Glutamatergic neuron (in vitro differentiated cells): ENCODE measurements at regions not wholly inside any gene's neighbourhood (a gene's known extent, or its start where the extent isn't known, plus 50 kb on each side); places are given as distances from the start of the nearest gene placed in this dataset.
A peak's percentile ranks its signal among the peaks of the same experiment; 100 is the strongest.

Experiments
- DNase-seq: peaks from one replicate; pipeline ENCODE4 v3.0.0; 2022
- H3K27ac Mint-ChIP-seq: one replicate; pipeline ENCODE4 v1.8.0; 2020; ENCODE audit warnings: mild to moderate bottlenecking, mixed read lengths, inconsistent platforms; ENCODE audit not compliant: unreplicated experiment
- H3K27me3 Mint-ChIP-seq: one replicate; pipeline ENCODE4 v1.8.0; 2020; ENCODE audit warnings: mild to moderate bottlenecking, moderate library complexity, mixed read lengths, inconsistent platforms; ENCODE audit not compliant: unreplicated experiment
- H3K36me3 Mint-ChIP-seq: one replicate; pipeline ENCODE4 v1.8.0; 2020; ENCODE audit warnings: mild to moderate bottlenecking, mixed read lengths, inconsistent platforms; ENCODE audit not compliant: unreplicated experiment
- H3K4me1 Mint-ChIP-seq: one replicate; pipeline ENCODE4 v1.8.0; 2020; ENCODE audit warnings: mild to moderate bottlenecking, low read depth, mixed read lengths, inconsistent platforms; ENCODE audit not compliant: unreplicated experiment
- H3K4me3 Mint-ChIP-seq: one replicate; pipeline ENCODE4 v1.8.0; 2020; ENCODE audit warnings: mild to moderate bottlenecking, mixed read lengths, inconsistent platforms; ENCODE audit not compliant: unreplicated experiment
- H3K9me3 Mint-ChIP-seq: one replicate; pipeline ENCODE4 v1.8.0; 2020; ENCODE audit warnings: mild to moderate bottlenecking, moderate library complexity, mixed read lengths, inconsistent platforms; ENCODE audit not compliant: unreplicated experiment
- CTCF ChIP-seq: fragments of 200-600 bp; sonication (generic); IDR thresholded peaks from one replicate; pipeline ENCODE4 v1.5.0; 2021; ENCODE audit not compliant: partially characterized antibody, unreplicated experiment

- no peaks in the 10 kb centered on the region for H3K27me3 Mint-ChIP-seq
- no peak overlapping the region for H3K27ac Mint-ChIP-seq
- H3K4me3 Mint-ChIP-seq, result no peak overlapping the region
- H3K9me3 Mint-ChIP-seq, result peaks cover 2% of the 10 kb centered on the region
- H3K36me3 Mint-ChIP-seq, result peaks cover 4% of the 10 kb centered on the region
- no peak for TF ChIP-seq CTCF
- DNase-seq, result no peak
- no peaks in the 10 kb centered on the region for H3K4me1 Mint-ChIP-seq
Observed at GRCh38 chr10:120318862-120319261, 138.2 kb upstream of the PLPP4 start.

- no peak for TF ChIP-seq CTCF
Observed at GRCh38 chr10:120327675-120328074, 129.4 kb upstream of the PLPP4 start.

GRCh38 chr10:120328647-120329046 is 128.4 kb upstream of the PLPP4 start:
- no peak overlapping the region for H3K4me3 Mint-ChIP-seq
- peaks cover 18% of the 10 kb centered on the region for H3K4me1 Mint-ChIP-seq
- DNase-seq, result no peak
- H3K9me3 Mint-ChIP-seq, result no peaks in the 10 kb centered on the region
- no peak overlapping the region for H3K27ac Mint-ChIP-seq
- TF ChIP-seq CTCF, result no peak
- H3K27me3 Mint-ChIP-seq, result no peaks in the 10 kb centered on the region
- H3K36me3 Mint-ChIP-seq, result no peaks in the 10 kb centered on the region

More at GRCh38 chr10:120327675-120328074, 129.4 kb upstream of the PLPP4 start:
- Mint-ChIP-seq H3K36me3 (no peaks in the 10 kb centered on the region), H3K9me3 (no peaks in the 10 kb centered on the region), H3K27me3 (no peaks in the 10 kb centered on the region), H3K27ac (no peak overlapping the region), H3K4me3 (no peak overlapping the region), H3K4me1 (peaks cover 18% of the 10 kb centered on the region)
- peak; percentile 21 for DNase-seq

GRCh38 chr10:120335553-120335952 is 121.5 kb upstream of the PLPP4 start:
- Mint-ChIP-seq H3K27ac (no peak overlapping the region), H3K9me3 (no peaks in the 10 kb centered on the region), H3K4me3 (no peak overlapping the region), H3K4me1 (no peaks in the 10 kb centered on the region), H3K36me3 (no peaks in the 10 kb centered on the region), H3K27me3 (no peaks in the 10 kb centered on the region)
- TF ChIP-seq CTCF, result no peak
- DNase-seq, result no peak

GRCh38 chr10:120336306-120336910 is 120.6 kb upstream of the PLPP4 start:
- TF ChIP-seq CTCF, result no peak
- no peak overlapping the region for H3K27ac Mint-ChIP-seq
- H3K36me3 Mint-ChIP-seq, result no peaks in the 10 kb centered on the region
- no peak for DNase-seq
- H3K27me3 Mint-ChIP-seq, result no peaks in the 10 kb centered on the region
- no peaks in the 10 kb centered on the region for H3K4me1 Mint-ChIP-seq
- no peak overlapping the region for H3K4me3 Mint-ChIP-seq
- H3K9me3 Mint-ChIP-seq, result no peaks in the 10 kb centered on the region
